Pancreas (tissue), 10 donors: ENCODE measurements at regions not wholly inside any gene's neighbourhood (a gene's known extent, or its start where the extent isn't known, plus 50 kb on each side); places are given as distances from the start of the nearest gene placed in this dataset.
"Not testable (repeated sequence)": the region's sequence is repeated elsewhere in the genome, so short reads cannot be mapped to it uniquely, and the experiment has no call there.

ENCODE experiments used
- ATAC-seq, 4 donors: fragments of 200-7000 bp; cut with Tn5 transposase; one replicate each; pipeline versions ENCODE4 v1.8.0 to v1.9.1; 2020; ENCODE audit warnings: mild to moderate bottlenecking in 4 of 4, moderate library complexity in 4 of 4
- DNase-seq, 6 donors: peaks; one replicate each; pipeline ENCODE4 v3.0.0-alpha.2; 2020
- FAIRE-seq: peaks from 2 replicates; lab custom pipeline; 2012; peaks lifted over from hg19 to GRCh38; lab: Jason Lieb, UNC
- H3K27ac ChIP-seq, 4 donors: fragments of 200-600 bp; sonication (generic); 1 replicate in 3 of 4; 2 replicates in 1 of 4; pipeline versions ENCODE4 v1.5.0 to v1.8.0; 2020
- H3K27me3 ChIP-seq, 4 donors: fragments of 200-600 bp; one replicate each; pipeline ENCODE4 v1.8.0; 2021
- H3K36me3 ChIP-seq, 3 donors: fragments of 200-600 bp; sonication (generic) in 1 of 3; one replicate each; pipeline versions ENCODE4 v1.5.0 to v1.8.0; 2020 to 2021
- H3K4me1 ChIP-seq, 3 donors: fragments of 200-600 bp; one replicate each; pipeline ENCODE4 v1.8.0; 2021
- H3K4me3 ChIP-seq, 4 donors: fragments of 200-600 bp; sonication (generic) in 2 of 4; one replicate each; pipeline versions ENCODE4 v1.5.0 to v1.8.0; 2020 to 2021
- H3K9me3 ChIP-seq, 4 donors: fragments of 200-600 bp; one replicate each; pipeline ENCODE4 v1.8.0; 2021
- CTCF ChIP-seq, 4 donors: fragments of 200-600 bp; sonication (generic) in 3 of 4; IDR thresholded peaks; one replicate each; pipeline versions ENCODE4 v1.5.0 to v1.8.0; 2021; ENCODE audit warnings: antibody characterized with exemption in 4 of 4
- WGBS, 2 donors: extraction: QIAGEN DNeasy Blood & Tissue Kit; methylation state at CpG; one replicate each; pipeline ENCODE4 v1.1.7; 2013; 5-methylcytosine and 5-hydroxymethylcytosine counted together
- intact Hi-C, 3 donors: fragments of 100-400 bp; cut with DNase I; formaldehyde crosslinking; loops; one replicate each; pipeline versions ENCODE4 v1.11.1 to v1.14.2; 2022
- donor health status: healthy with polysubstance abuse.
- donor health status: DM: no; HTN: no; CAD: no; lungs with moderate emphysema.
- donor health status: DM: no; HTN: no; CAD: no.
- donor health status: control.
- donor health status: control.
- donor health status: Bipolar disorder and iron deficiency.
- donor health status: DM: yes; HTN: yes; CAD: no.
- donor health status: DM: no; HTN: no; CAD: no.
- donor health status: DM: no; HTN: no; CAD: no.
- donor health status: DM: yes; HTN: yes; CAD: no.

GRCh38 chr3:104436506-104436905 lies 930.2 kb upstream of the ALCAM start:
- no peak for TF ChIP-seq CTCF (IDR thresholded peaks at IDR 0.05)
- intact Hi-C loops = no loop called here
- Histone ChIP-seq H3K4me1 (no peaks in the 10 kb centered on the region), H3K9me3 (no peaks in the 10 kb centered on the region), H3K27ac (no peak overlapping the region), H3K36me3 (no peaks in the 10 kb centered on the region), H3K4me3 (no peak overlapping the region), H3K27me3 (no peaks in the 10 kb centered on the region)
- no peak for ATAC-seq
- 79 to 90% methylated on average over 1 of the region's 1 CpG for WGBS, 2 donors
- DNase-seq = no peak
- no peak for FAIRE-seq

- H3K27me3 ChIP-seq = no peaks in the 10 kb centered on the region
- 46 to 47% methylated on average over 4 of the region's 4 CpGs for WGBS, 2 donors
- H3K4me1 ChIP-seq = no peaks in the 10 kb centered on the region
- peak in 1 of 4 donors; percentile 47 for ATAC-seq
- DNase-seq = no peak
- no peak overlapping the region for H3K4me3 ChIP-seq
- no peak for TF ChIP-seq CTCF (IDR thresholded peaks at IDR 0.05)
- no peak overlapping the region for H3K27ac ChIP-seq
- intact Hi-C loops = no loop called here
- FAIRE-seq = no peak
- no peaks in the 10 kb centered on the region for H3K36me3 ChIP-seq
- no peaks in the 10 kb centered on the region for H3K9me3 ChIP-seq
These were observed 929.5 kb upstream of the ALCAM start for GRCh38 chr3:104437131-104437750.

GRCh38 chr3:104437891-104438290 lies 928.8 kb upstream of the ALCAM start:
- no peak for FAIRE-seq
- H3K36me3 ChIP-seq = no peaks in the 10 kb centered on the region
- no peaks in the 10 kb centered on the region for H3K27me3 ChIP-seq
- intact Hi-C loops = no loop called here
- no peaks in the 10 kb centered on the region for H3K9me3 ChIP-seq
- no peak overlapping the region for H3K27ac ChIP-seq
- 3% methylated on average over 1 of the region's 1 CpG for WGBS, 2 donors
- TF ChIP-seq CTCF (IDR thresholded peaks at IDR 0.05) = no peak
- no peak for DNase-seq
- H3K4me1 ChIP-seq = no peaks in the 10 kb centered on the region
- no peak overlapping the region for H3K4me3 ChIP-seq
- no peak for ATAC-seq

GRCh38 chr3:104438706-104439105 lies 928.0 kb upstream of the ALCAM start:
- FAIRE-seq (no peak), DNase-seq (no peak), ATAC-seq (no peak)
- intact Hi-C loops = no loop called here
- no peaks in the 10 kb centered on the region for H3K4me1 ChIP-seq
- no peak for TF ChIP-seq CTCF (IDR thresholded peaks at IDR 0.05)
- H3K9me3 ChIP-seq = no peaks in the 10 kb centered on the region
- no peak overlapping the region for H3K27ac ChIP-seq
- no peaks in the 10 kb centered on the region for H3K36me3 ChIP-seq
- H3K27me3 ChIP-seq = no peaks in the 10 kb centered on the region
- WGBS, 2 donors = 44 to 71% methylated on average over 1 of the region's 1 CpG
- H3K4me3 ChIP-seq = no peak overlapping the region

- not testable (repeated sequence) for FAIRE-seq, ATAC-seq
- WGBS, 2 donors = 80 to 88% methylated on average over 8 of the region's 9 CpGs
These were observed 921.3 kb upstream of the ALCAM start for GRCh38 chr3:104445252-104445919.

More at GRCh38 chr3:104445252-104445919, 921.3 kb upstream of the ALCAM start:
- H3K27me3 ChIP-seq, H3K36me3 ChIP-seq, H3K4me1 ChIP-seq, DNase-seq, H3K9me3 ChIP-seq, H3K4me3 ChIP-seq, intact Hi-C loops, H3K27ac ChIP-seq: not testable (repeated sequence)
